Kidney capillary endothelial cell (primary cell): ENCODE measurements at regions not wholly inside any gene's neighbourhood (a gene's known extent, or its start where the extent isn't known, plus 50 kb on each side); places are given as distances from the start of the nearest gene placed in this dataset.
"Not testable (repeated sequence)": the region's sequence is repeated elsewhere in the genome, so short reads cannot be mapped to it uniquely, and the experiment has no call there.

ENCODE experiments used
- DNase-seq: peaks from one replicate; pipeline ENCODE4 v3.0.0-alpha.2; 2018; ENCODE audit warnings: low spot score

GRCh38 chr14:105734241-105734640 lies 207.9 kb downstream of the TMEM121 start:
- not testable (repeated sequence) for DNase-seq

- DNase-seq = not testable (repeated sequence)
Observed at GRCh38 chr14:105736331-105736730, 209.9 kb downstream of the TMEM121 start.

- DNase-seq = no peak
Observed at GRCh38 chr14:105737504-105738246, 211.3 kb downstream of the TMEM121 start.

GRCh38 chr14:105738638-105739037 lies 212.3 kb downstream of the TMEM121 start:
- no peak for DNase-seq

GRCh38 chr14:105739331-105740102 lies 213.1 kb downstream of the TMEM121 start:
- DNase-seq = no peak

- DNase-seq = not testable (repeated sequence)
Observed at GRCh38 chr14:105740272-105740671, 213.9 kb downstream of the TMEM121 start.

- DNase-seq = not testable (repeated sequence)
Observed at GRCh38 chr14:105740961-105741360, 214.6 kb downstream of the TMEM121 start.

- DNase-seq = not testable (repeated sequence)
Observed at GRCh38 chr14:105741707-105742530, 215.5 kb downstream of the TMEM121 start.

GRCh38 chr14:105742531-105742848 lies 216.1 kb downstream of the TMEM121 start:
- DNase-seq = no peak

- DNase-seq = not testable (repeated sequence)
Observed at GRCh38 chr14:105742904-105743701, 216.7 kb downstream of the TMEM121 start.

- not testable (repeated sequence) for DNase-seq
Observed at GRCh38 chr14:105744213-105744787, 217.9 kb downstream of the TMEM121 start.

- no peak for DNase-seq
Observed at GRCh38 chr14:105745433-105746123, 219.2 kb downstream of the TMEM121 start.

GRCh38 chr14:105746124-105746514 lies 219.7 kb downstream of the TMEM121 start:
- DNase-seq = no peak

- DNase-seq = not testable (repeated sequence)
Observed at GRCh38 chr14:105746800-105747502, 220.6 kb downstream of the TMEM121 start.

GRCh38 chr14:105747503-105748203 lies 221.3 kb downstream of the TMEM121 start:
- not testable (repeated sequence) for DNase-seq

- no peak for DNase-seq
Observed at GRCh38 chr14:105748204-105748578, 221.8 kb downstream of the TMEM121 start.

- not testable (repeated sequence) for DNase-seq
Observed at GRCh38 chr14:105748710-105749109, 222.3 kb downstream of the TMEM121 start.

- not testable (repeated sequence) for DNase-seq
Observed at GRCh38 chr14:105749870-105750541, 223.6 kb downstream of the TMEM121 start.

- not testable (repeated sequence) for DNase-seq
Observed at GRCh38 chr14:105751291-105751751, 224.9 kb downstream of the TMEM121 start.
